Common myeloid progenitor, CD34-positive (primary cell): ENCODE measurements at regions not wholly inside any gene's neighbourhood (a gene's known extent, or its start where the extent isn't known, plus 50 kb on each side); places are given as distances from the start of the nearest gene placed in this dataset.

Source experiments
- CTCF ChIA-PET: fragments of 350-600 bp; sonication (Branson Sonifier 250); formaldehyde crosslinking; loops from one replicate; lab custom pipeline; 2021; ENCODE audit warnings: antibody characterized with exemption; lab: Charles Lee
- POLR2A ChIA-PET: fragments of 350-600 bp; sonication (Branson Sonifier 250); formaldehyde crosslinking; loops from one replicate; lab custom pipeline; 2021; ENCODE audit warnings: antibody characterized with exemption; lab: Charles Lee
- DNase-seq, 3 donors: peaks; one replicate each; pipeline versions ENCODE4 v3.0.0 to v3.0.0-alpha.2; 2013
- H3K27ac ChIP-seq, 2 experiments: 1 replicate in 1 of 2; 2 replicates in 1 of 2; pipeline ENCODE4 v1.7.0; 2013; ENCODE audit warnings: inconsistent platforms in 2 of 2, low read length in 2 of 2, mild to moderate bottlenecking in 2 of 2, low read depth in 1 of 2, moderate library complexity in 1 of 2; ENCODE audit not compliant: severe bottlenecking in 2 of 2, insufficient read depth in 1 of 2, poor library complexity in 1 of 2
- H3K27me3 ChIP-seq, 5 experiments: replicated peaks in 2 of 5; 1 replicate in 3 of 5; 2 replicates in 2 of 5; pipeline versions ENCODE4 v1.6.1 to v1.7.0; 2013; ENCODE audit warnings: low read length in 4 of 5, mild to moderate bottlenecking in 2 of 5, moderate library complexity in 2 of 5, inconsistent platforms in 1 of 5; ENCODE audit not compliant: insufficient read depth in 5 of 5, control insufficient read depth in 4 of 5
- H3K36me3 ChIP-seq, 4 experiments: 1 replicate in 2 of 4; 2 replicates in 2 of 4; pipeline versions ENCODE4 v1.6.1 to v1.7.0; 2013; ENCODE audit warnings: low read length in 3 of 4, control low read depth in 1 of 4, mild to moderate bottlenecking in 1 of 4; ENCODE audit not compliant: control insufficient read depth in 4 of 4, insufficient read depth in 4 of 4
- H3K4me1 ChIP-seq, 4 experiments: 1 replicate in 3 of 4; 2 replicates in 1 of 4; pipeline versions ENCODE4 v1.6.1 to v1.7.1; 2013; ENCODE audit warnings: low read length in 3 of 4, mild to moderate bottlenecking in 3 of 4, control low read depth in 1 of 4, inconsistent platforms in 1 of 4, moderate library complexity in 1 of 4; ENCODE audit not compliant: control insufficient read depth in 4 of 4, insufficient read depth in 4 of 4; ENCODE audit errors: control extremely low read depth in 1 of 4
- H3K4me3 ChIP-seq, 7 experiments: 1 replicate in 4 of 7; 2 replicates in 3 of 7; pipeline versions ENCODE4 v1.5.1 to v1.7.0; 2013; ENCODE audit warnings: mild to moderate bottlenecking in 7 of 7, low read length in 6 of 7, moderate library complexity in 6 of 7, inconsistent platforms in 2 of 7, low read depth in 2 of 7, control low read depth in 1 of 7; ENCODE audit not compliant: insufficient read depth in 4 of 7, control insufficient read depth in 1 of 7; ENCODE audit errors: extremely low read depth in 1 of 7
- H3K9me3 ChIP-seq, 5 experiments: 1 replicate in 4 of 5; 2 replicates in 1 of 5; pipeline versions ENCODE4 v1.6.1 to v1.7.1; 2013; ENCODE audit warnings: low read length in 4 of 5, mild to moderate bottlenecking in 2 of 5, inconsistent platforms in 1 of 5, low read depth in 1 of 5, moderate library complexity in 1 of 5; ENCODE audit not compliant: control insufficient read depth in 4 of 5, insufficient read depth in 2 of 5; ENCODE audit errors: control extremely low read depth in 1 of 5
- WGBS: methylation state at CpG from one replicate; pipeline ENCODE4 v1.1.5; 2013; ENCODE audit not compliant: insufficient coverage; 5-methylcytosine and 5-hydroxymethylcytosine counted together

DNA sequence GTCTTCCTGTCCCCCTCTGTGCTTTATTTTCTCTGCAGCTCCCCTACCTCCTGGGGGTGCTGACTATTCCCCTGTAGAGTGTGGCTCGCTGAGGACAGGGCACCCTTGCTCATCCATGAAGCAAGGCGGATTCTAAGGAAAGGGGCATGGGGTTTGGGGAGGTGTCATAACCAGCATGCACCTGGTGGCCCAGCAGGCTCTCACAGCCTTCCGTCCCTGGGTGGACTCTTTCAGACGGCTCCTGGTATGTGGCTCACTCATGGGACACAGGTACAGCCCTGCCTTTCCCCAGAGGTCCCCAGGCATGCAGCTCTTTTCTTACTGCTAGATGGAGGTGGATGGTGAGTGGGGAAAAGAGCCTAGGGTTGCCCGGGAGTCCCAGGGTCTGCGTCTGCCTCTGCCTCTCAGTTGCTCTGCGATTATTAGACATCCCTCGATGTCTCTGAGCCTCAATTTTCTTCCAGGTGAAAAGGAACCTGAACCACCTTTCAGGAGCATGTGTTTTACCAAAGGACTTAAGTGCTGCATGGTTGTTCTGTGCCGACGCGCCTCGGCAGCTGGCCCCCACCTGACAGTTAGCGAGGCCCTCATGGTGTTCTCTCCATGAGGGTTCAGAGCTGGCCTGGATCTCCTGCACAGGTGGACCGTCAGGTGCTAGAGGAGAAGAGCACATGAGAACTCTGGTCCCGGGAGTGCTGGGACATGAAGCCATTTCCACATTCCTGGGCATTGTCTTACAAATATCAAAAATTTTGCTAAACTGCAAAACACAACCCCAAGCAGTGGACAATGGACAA lies 172.5 kb upstream of the SHH start:
- peaks cover 0 to 6% (median 0%) of the 10 kb centered on the region in 5 experiments for H3K27me3 ChIP-seq
- POLR2A ChIA-PET: no interaction called here
- H3K27ac ChIP-seq: no peak overlapping the region
- H3K36me3 ChIP-seq: no peaks in the 10 kb centered on the region
- 81% methylated on average over 14 of the region's 15 CpGs for WGBS
- no peaks in the 10 kb centered on the region for H3K4me1 ChIP-seq
- no peak for DNase-seq
- no peaks in the 10 kb centered on the region for H3K9me3 ChIP-seq
- H3K4me3 ChIP-seq: no peak overlapping the region
- CTCF ChIA-PET: no interaction called here

DNA sequence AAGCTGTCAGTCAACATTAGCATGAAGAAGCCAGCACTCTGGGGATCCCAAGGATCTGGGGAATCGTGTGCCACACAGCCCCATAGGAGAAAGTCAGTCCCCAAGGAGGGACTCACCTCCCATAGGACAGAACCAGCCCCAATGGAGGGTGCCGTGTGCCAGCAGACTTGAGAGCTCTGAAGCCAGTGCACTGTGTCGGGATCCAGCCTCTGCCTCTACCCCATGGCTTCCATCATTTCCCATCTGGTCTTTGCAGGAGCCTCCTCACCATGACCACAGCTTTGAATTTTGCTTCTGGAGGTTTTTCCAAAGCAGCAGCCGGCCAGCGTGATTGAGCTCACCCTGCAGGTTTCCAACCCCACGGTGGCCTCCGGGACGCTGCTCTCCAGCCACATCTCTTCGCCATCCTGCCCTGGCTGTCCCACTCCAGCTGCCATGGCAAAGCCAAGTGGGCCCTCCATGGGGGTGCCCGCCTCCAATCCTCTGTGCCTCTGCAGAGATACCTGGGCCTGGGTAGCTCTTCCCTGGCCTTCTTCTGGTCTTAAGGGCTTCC lies 171.8 kb upstream of the SHH start:
- no peaks in the 10 kb centered on the region for H3K36me3 ChIP-seq

DNA sequence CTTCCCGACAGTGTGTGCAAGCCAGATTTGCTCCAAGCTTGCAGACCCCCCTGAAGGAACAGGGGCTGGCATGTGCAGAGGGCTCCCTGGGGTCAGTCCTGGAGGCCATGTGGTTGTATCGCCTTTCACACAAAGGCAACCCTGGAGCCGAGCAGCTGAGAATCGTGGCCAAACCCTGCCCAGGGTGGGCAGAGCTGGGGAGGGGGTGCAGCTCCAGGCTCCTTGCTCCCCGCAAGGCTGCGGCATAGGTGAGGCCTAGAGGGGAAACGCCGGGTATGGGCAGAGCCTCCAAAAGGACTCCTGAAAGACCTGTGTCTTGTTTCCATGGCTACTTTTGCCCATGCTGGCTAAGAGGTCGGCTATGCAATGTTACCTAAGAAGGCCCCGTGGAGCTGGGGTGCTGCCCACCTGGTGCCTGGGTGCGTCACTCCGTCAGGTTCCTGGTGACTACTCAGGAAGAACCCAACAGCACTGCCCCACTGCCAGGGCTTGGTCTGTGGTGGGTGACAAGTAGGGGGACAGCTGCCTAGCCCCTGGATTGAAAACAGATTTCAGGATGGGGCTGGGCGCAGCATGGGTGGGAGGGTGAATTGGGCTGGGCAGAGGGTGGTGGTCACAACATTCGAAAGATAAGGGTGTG lies 171.0 kb upstream of the SHH start:
- no peak for DNase-seq
- no peaks in the 10 kb centered on the region for H3K36me3 ChIP-seq
- peaks cover 0 to 12% (median under 1%) of the 10 kb centered on the region in 5 experiments for H3K27me3 ChIP-seq
- H3K4me3 ChIP-seq: no peak overlapping the region
- no peaks in the 10 kb centered on the region for H3K9me3 ChIP-seq
- WGBS: 100% methylated on average over 9 of the region's 14 CpGs
- H3K4me1 ChIP-seq: no peaks in the 10 kb centered on the region
- H3K27ac ChIP-seq: no peak overlapping the region
- POLR2A ChIA-PET: interaction anchor here (0.7 kb wide), 1 partner anchor 11 kb away, joined by 3 read pairs; no protein-coding TSS in a partner anchor
- CTCF ChIA-PET: no interaction called here

More for the DNA sequence above, 171.8 kb upstream of the SHH start:
- Histone ChIP-seq H3K9me3 (no peaks in the 10 kb centered on the region), H3K4me3 (no peak overlapping the region), H3K27ac (no peak overlapping the region), H3K4me1 (no peaks in the 10 kb centered on the region), H3K27me3 (peaks cover 0 to 12% (median 0%) of the 10 kb centered on the region in 5 experiments)
- no peak for DNase-seq
- CTCF ChIA-PET: no interaction called here
- POLR2A ChIA-PET: no interaction called here
- 95% methylated on average over 9 of the region's 10 CpGs for WGBS

DNA sequence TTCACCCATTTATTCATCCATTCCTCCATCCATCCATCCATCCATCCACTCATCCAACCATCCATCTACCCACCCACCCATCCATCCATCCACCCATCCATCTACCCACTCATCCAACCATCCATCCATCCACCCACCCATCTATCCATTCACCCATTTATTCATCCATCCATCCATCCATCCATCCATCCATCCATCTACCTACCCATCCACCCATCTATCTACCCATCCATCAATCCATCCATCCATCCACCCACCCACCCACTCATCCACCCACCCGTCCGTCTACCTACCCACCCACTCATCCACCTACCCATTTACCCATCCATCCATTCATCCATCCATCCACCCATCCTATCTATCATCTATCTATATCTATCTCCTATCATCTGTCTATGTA lies 169.4 kb upstream of the SHH start:
- no peak for DNase-seq
- POLR2A ChIA-PET: no interaction called here
- no peak overlapping the region for H3K4me3 ChIP-seq
- H3K4me1 ChIP-seq: no peaks in the 10 kb centered on the region
- 93% methylated on average over 2 of the region's 2 CpGs for WGBS
- H3K9me3 ChIP-seq: no peaks in the 10 kb centered on the region
- peaks cover 0 to 14% (median 2%) of the 10 kb centered on the region in 5 experiments for H3K27me3 ChIP-seq
- CTCF ChIA-PET: no interaction called here
- H3K36me3 ChIP-seq: no peaks in the 10 kb centered on the region
- no peak overlapping the region for H3K27ac ChIP-seq

DNA sequence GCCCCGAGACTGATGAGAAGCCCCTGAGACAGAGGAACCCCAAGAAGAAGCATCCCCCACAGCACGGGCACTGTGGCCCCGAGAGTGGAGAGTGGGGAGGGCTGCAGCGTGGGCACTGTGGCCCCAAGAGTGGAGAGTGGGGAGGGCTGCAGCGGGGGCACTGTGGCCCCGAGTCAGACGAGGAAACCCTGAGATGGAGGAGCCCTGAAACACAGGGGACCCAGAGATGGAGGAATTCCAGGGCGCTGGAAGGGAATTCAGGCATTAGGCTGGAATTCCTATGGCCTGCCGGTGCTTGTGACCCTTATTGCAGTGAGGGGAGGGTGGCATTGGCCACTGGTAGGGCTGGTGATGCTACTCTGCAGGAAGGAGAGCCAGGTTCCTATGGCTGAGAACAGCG lies 168.6 kb upstream of the SHH start:
- peaks cover 0 to 15% (median 2%) of the 10 kb centered on the region in 5 experiments for H3K27me3 ChIP-seq
- CTCF ChIA-PET: no interaction called here
- DNase-seq: no peak
- no peak overlapping the region for H3K27ac ChIP-seq
- no peaks in the 10 kb centered on the region for H3K4me1 ChIP-seq
- POLR2A ChIA-PET: no interaction called here
- no peak overlapping the region for H3K4me3 ChIP-seq
- no peaks in the 10 kb centered on the region for H3K36me3 ChIP-seq
- H3K9me3 ChIP-seq: no peaks in the 10 kb centered on the region
- 93% methylated on average over 10 of the region's 10 CpGs for WGBS

DNA sequence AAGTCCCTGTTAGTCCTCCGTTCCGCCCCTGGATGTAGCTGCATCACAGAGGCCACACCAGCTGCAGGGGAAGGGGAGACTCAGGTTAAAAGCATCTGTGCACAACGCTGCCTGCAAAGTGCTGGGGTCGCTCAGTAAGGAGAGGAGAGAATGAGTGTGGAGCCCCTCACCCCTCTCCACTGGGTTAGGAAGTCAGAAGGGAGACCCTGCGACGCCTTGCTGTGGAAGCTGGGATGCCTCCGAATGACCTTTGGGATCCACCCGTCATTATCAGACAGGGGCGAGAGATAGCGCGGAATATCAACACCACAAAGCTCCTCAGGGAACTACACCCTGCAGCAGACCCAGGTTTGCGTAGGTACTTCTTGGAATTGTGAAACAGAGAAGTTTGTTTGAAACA lies 167.7 kb upstream of the SHH start:
- no peak overlapping the region for H3K27ac ChIP-seq
- DNase-seq: no peak
- peaks cover 0 to 20% (median 4%) of the 10 kb centered on the region in 5 experiments for H3K27me3 ChIP-seq
- no peak overlapping the region for H3K4me3 ChIP-seq
- ChIA-PET POLR2A (interaction anchor here (0.5 kb wide), 1 partner anchor 11 kb away, joined by 3 read pairs; no protein-coding TSS in a partner anchor), CTCF (no interaction called here)
- no peaks in the 10 kb centered on the region for H3K4me1 ChIP-seq
- no peaks in the 10 kb centered on the region for H3K9me3 ChIP-seq
- WGBS: 100% methylated on average over 2 of the region's 12 CpGs
- no peaks in the 10 kb centered on the region for H3K36me3 ChIP-seq

DNA sequence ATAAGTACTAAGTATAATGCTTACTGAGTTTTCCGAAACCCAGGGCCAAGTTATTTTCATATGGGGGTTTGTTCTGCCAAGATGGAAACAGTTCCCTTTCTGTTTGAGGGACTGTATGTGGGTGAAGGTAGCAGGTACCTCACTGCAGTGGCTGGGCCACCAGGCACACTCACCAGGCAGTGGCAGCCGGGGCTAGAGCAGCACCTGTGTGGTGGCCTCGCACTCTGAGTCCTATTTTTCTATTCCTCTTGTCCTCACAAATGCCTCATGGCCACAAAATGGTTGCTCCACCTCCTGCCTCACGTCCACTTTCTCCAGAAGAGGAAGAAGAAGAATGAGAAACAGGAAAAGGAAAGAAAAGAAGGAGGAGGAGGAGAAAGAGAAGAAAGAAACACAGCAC lies 167.3 kb upstream of the SHH start:
- no peaks in the 10 kb centered on the region for H3K4me1 ChIP-seq
- H3K4me3 ChIP-seq: no peak overlapping the region
- no peak for DNase-seq
- H3K27me3 ChIP-seq: peaks cover 0 to 22% (median 4%) of the 10 kb centered on the region in 5 experiments
- ChIA-PET POLR2A (interaction anchor here (0.5 kb wide), 1 partner anchor 11 kb away, joined by 3 read pairs; no protein-coding TSS in a partner anchor), CTCF (no interaction called here)
- no peak overlapping the region for H3K27ac ChIP-seq
- H3K9me3 ChIP-seq: no peaks in the 10 kb centered on the region
- no peaks in the 10 kb centered on the region for H3K36me3 ChIP-seq
- WGBS: 100% methylated on average over 1 of the region's 4 CpGs
